NCI-H146 treated with DMSO at 0.1 percent for 48 hours (cell line): ENCODE measurements at regions not wholly inside any gene's neighbourhood (a gene's known extent, or its start where the extent isn't known, plus 50 kb on each side); places are given as distances from the start of the nearest gene placed in this dataset.
"Not testable (repeated sequence)": the region's sequence is repeated elsewhere in the genome, so short reads cannot be mapped to it uniquely, and the experiment has no call there.

Experiments used
- DNase-seq: peaks from one replicate; lab custom pipeline; 2025; ENCODE audit not compliant: unreplicated experiment; lab: John Stamatoyannopoulos, UW

DNA sequence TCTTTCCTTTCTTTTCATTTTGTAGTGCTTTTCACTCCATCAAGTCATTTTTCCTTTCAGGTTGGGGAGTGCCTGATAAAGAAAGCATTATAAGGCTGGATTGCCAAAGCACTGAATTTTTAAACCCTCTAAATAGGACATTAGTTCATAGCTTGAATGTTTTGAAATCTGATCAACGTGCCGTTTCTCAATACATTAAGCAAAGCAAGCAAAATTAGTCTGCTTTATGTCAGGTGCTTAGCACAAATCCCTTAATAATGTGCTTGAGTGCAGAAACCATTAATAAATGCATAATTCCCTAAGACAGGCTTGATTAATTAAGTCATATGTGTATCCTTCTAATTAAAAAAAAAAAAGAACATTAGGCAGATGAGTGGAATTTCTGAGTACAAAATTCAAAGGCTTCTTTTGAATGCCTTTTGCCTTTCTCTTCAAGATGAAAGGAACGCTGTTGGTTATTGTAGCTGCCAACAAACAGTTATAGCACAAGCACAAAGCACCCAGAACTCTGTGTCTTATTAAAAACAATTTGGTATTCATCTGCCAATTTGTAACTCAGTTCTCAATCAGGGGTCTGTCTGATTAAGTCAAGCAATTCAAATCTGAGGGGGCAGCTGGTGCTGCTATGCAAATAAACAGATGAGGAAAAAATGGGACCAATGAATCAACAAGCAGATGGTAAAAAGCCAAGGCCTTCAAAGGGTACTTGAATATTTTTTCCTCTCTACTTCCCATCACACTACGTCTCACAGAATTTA is 233.7 kb downstream of the TLE1 start:
- DNase-seq, result no peak

DNA sequence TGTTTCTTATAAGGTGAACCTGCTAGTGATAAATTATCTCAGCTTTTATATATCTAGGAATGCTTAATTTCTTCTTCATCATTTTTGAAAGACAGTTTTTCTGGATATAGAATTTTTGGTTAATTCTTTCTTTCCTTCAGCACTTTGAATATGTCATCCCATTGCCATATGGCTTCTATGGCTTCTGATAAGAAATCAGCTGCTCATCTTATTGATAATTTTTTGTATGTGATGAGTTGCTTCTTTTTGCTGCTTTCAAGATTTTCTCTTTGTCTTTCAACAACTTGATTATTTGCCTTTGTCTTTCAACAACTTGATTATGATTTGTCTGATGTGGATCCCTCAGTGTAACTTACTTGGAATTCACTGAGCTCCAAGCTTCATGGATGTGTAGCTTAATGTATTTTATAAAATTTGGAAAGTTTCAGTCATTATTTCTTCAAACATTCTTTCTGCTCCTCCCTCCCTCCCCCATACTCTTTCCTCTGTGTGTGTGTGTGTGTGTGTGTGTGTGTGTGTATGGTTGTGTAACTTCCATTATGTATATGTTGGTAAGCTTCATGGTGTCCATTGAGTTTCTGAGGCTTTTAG is 243.9 kb downstream of the TLE1 start:
- DNase-seq, result no peak

DNA sequence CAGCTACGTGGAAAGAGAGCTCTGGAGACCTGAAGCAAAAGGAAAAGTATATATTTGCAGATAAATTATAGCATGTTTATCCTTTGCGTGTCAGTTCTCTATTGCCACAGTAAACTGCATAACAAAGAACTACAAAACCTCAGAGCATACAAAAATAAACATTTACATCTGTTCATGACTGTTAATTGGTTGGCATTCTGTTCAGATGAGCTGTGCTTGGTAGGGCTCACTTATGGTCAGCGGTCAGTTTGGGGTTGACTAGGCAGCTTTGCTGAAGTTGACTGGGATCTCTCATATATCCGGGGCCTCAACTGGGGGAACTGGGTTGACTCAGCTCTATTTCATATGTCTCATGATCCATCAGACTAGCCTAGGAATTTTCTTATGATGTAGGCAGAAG is 257.7 kb downstream of the TLE1 start:
- no peak for DNase-seq

DNA sequence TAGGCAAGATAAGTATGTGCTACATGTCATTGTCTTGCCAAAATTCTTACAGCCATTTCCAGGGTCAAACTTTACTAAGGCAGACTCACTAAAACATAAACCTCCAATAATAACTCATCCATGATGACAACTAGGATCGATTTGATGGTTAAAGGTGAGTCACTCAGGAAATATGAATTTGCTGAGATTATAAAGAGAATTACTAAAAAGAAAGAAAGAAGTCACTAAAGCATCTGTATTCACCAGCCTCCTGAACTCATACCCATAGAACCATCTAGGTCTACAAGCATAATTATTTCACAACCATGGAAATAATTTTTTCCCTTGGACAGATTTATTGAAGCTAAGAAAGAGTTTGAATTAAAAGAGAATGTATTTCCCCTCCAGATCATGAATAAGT is 258.6 kb downstream of the TLE1 start:
- DNase-seq, result no peak

DNA sequence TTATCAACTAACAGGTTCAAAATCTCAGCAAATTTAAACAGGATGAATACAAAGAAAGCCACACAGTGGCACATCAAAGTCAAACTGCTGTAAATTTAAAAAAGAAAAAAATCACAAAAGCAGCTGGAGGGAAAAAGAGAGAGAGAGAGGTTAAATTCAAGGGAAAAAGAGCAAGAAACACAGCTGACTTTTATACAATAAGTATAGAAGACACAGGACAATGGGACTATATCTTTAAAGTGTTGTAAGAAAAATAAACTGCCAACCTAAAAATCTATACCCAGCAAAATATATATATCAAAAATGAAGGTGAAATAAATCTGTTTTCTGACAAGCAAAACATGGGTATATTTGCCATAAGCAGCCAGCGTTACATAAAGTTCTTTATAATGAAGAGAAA is 261.5 kb downstream of the TLE1 start:
- DNase-seq, result no peak

DNA sequence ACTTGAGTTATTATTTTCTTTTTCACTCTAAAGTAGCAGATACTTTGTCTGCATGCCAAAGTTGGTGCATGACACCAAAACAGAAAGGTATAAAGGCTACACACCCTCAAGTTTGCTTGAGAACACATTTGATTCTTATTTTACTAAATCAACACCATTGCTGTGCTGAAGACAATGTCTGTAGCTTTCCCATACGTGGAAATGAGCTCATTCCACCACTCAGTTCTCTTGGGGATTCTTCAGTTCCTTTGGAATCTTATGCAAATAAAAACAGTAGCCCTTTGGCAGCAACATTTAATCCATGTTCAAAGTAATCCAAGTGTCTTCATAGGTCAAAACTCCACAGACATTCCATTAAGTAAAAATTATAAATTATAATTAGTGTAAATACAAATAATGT is 264.9 kb downstream of the TLE1 start:
- no peak for DNase-seq

DNA sequence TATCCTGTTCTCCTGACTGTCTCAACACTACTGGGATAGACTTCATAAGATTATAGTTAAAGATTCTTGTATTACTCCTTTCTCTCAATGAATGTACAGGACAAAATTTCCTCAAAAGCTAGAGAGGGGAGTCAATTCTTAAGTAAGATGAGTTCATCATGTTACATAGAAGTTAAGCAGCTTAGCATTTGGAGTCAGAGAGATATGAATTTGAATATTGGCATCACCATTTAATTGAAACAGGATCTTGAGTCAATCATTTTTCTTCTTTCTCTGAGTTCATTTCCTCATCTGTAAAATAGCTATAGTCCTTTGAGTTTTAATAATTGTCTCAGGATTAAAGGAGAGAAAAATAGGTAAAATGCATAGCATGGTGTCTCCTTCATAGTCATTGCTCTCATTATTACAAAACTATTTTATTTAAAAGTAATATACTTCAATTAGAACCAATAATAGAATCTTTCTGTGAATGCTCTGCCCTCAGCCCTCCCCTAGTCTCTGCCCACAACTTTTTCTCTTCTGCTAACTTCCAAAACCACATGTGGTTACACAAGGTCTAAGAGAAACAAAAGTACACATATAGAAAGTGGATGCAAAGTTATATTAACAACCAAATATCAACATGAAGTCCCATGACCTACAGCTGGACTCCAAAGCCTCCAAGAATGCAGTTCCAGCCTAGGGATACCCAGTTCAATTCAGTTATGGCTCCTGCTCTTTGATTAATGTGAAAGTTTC is 265.6 kb downstream of the TLE1 start:
- DNase-seq, result no peak

DNA sequence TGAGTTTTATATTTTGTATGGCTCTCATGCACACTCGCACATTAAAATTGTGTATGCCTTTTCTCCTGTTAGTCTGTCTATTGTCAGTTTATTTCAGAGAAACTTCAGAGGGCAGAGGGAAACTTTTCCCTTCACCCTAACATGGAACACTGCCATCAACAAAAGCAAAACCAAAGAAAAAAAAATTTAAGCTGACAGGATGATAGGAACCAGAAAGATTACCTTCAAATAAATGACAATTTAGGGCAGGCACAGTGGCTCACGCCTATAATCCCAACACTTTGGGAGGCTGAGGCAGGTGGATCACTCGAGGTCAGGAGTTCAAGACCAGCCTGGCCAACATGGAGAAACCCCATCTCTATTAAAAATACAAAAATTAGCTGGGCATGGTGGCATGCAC is 268.3 kb downstream of the TLE1 start:
- not testable (repeated sequence) for DNase-seq

DNA sequence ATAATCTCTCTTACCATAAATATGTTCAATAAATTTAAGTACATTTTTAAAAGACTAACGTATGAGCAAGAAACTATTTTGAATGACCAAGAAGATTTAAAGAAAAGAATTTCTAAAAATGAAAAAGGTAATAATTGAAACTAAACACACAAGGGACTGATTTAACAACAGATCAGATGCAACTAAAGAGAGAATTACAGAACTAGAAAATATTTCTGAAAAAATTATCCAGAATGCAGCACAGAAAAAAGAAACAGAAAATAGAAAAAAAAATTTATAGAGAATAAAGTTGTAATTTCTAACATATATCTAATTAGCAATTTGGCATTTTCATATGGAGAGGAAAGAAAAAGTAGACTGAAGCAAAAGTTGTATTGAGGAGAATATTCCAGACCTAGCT is 269.3 kb downstream of the TLE1 start:
- no peak for DNase-seq

DNA sequence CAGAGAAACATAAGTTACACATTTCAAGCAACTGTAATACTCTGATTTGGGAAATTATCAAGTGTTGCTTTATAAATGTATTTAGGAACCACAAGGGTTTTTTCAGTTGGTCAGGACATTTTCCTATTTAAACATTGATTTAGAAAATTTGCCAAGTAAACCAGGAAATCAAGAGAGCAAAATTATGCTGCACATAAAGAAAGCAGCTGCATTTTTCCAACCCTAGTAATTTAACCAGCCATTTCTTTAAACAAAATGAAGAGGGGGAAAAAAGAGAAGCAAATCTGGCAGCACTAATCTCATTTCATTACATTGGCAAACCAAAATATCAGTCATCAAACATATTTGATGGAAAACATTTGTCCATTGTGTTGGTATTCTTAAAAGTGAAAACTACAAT is 271.4 kb downstream of the TLE1 start:
- DNase-seq, result no peak

DNA sequence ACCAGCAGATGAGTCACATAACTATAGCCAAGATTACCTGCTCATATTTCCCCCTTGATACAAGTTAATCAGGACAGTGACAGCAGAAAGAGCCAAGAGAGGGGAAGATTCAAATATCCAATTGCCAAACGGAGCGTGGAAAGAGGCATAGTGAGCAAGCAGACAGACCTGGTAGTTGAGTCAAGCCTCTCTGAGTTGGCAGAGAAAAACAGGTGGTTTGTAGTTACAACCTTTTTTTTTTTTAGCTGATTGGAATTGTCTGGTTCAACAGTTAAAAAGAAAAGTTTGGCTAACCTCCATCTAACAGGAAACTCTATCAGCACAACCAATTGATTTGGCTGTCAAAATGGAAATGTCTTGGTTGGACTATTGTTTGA is 272.1 kb downstream of the TLE1 start:
- DNase-seq, result no peak

DNA sequence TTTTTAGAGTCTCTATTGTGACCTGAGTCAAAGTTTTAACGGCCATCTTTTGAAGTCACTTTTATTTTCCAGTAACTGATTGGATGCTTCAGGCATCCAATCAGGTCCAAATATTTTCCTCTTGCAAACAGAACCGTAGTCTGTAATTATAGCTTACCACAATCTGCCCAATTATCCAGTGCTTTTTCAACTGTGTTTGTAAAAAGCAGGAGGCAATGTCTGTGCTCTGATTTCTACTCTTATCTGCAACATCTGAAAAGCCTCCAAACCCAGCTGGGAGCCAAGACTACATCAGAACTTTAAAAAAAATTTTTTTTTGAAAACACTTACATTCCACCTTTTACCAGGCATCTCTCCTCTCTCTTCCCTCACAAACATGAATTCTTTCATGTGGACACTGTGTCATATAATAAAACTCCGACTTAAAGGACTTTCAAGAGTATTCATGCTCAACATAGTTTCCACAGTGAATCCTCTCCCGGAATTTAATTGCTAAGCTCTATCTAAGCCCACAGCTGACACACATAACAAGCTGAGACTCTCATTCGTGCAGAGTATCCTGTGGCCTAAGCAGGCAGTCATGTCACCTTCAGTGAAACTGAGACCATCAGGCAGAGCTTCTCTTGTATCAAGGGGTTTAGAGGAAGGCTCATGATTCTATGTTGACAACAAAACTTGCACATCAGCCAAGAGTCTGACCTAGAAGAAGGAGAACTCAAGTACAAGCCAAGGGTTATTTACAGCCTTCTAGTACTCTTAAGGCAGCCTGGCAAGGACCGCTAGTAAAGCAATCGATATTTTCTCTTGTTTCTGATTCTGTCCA is 272.7 kb downstream of the TLE1 start:
- DNase-seq, result no peak

DNA sequence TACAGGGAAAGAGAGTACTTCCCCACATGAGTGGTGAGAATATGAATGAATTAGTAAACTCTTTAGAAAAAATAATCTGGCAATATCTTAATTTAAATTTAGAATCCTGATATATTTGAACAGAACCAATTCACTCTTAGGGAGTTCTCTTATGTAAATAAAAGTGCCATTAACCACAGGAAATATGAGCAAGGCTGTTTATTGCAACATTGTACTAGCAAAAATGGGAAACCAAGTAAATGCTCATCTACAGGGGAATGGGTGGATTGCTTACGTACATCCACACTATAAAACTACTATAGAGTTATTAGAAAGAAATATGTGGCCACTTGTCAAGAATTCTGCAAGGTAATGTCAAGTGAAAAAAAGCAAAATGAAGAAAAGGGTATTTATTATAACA is 274.5 kb downstream of the TLE1 start:
- no peak for DNase-seq

DNA sequence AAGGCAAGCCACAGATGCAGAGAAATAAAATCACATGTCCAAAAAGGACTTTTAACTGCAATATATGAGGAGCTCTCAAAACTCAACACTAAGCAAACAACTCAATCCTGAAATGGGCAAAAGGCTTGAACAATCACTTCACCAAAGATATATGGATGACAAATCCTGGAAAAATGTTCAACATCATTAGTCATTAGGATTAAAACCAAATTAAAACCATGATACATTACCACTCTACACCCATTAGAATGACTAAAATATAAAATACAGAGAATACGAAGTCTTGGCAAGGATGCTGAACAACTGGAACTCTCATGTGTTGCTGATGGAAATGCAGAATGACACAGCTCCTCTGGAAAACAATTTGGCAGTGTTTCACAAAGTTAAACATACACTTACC is 277.4 kb downstream of the TLE1 start:
- DNase-seq, result no peak

DNA sequence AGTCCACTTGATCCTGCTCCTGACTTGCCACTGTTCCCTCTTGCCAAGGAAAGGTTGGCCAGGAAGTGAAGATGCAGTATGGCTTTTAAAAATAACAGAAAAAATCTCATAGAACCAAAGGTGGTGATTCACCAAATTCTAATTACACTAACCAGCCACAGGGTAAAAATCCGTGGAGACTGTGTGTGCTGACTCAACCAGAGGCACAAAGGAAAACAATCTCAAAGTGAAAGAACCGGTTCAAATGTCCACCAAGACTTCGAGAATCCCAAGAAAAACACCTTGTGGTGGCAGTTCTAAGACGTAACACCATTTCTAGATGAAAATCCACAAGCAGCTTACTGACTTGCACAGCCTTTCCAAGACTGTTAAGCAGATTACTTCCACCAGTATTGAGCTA is 279.1 kb downstream of the TLE1 start:
- DNase-seq, result no peak

DNA sequence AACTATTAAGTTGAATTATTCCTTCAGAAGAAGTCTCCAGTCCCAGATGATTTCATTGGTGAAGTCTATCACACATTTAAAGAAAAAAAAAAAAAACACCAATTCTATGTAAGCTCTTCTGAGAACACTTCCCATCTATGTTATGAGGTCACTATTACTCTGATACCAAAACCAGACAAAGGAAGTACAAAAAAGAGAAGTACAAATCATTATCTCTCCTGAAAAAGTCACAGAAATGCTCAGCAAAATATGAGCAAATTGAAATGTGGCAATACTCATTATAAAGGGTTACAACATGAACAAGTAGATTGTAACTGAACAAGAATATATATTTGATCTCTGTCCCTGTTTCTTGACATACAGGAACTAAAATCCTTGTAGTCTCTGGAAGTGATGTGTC is 280.4 kb downstream of the TLE1 start:
- no peak for DNase-seq

DNA sequence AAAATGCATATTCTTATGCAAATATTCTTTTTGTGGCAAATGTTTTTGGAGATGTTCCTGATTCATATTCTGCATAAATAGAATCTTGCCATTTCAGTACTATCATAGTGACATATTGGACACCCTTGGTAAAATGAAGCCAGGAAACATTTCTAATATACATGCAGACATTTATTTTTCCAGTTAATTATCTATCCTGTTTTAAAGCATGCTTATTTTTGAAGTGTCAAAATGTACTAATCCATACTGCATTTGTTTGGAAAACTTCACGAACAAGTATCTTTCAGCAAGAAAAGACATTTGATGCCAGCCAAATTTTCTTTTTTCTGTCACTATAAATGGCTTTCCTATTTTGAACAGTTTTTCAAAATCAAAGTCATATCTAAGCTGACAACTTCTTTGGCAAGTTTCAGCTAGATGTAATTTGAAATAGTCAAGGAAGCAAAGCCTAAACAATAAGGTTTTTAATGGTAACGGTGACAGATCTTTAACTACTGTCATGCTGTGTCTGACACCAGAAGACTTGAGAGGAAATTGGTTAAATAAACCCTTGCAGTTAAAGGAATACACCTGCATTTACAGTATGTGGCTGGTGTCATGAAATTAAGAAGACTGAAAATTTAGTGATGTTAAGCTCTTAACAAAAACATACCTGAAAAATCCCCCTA is 284.3 kb downstream of the TLE1 start:
- no peak for DNase-seq

DNA sequence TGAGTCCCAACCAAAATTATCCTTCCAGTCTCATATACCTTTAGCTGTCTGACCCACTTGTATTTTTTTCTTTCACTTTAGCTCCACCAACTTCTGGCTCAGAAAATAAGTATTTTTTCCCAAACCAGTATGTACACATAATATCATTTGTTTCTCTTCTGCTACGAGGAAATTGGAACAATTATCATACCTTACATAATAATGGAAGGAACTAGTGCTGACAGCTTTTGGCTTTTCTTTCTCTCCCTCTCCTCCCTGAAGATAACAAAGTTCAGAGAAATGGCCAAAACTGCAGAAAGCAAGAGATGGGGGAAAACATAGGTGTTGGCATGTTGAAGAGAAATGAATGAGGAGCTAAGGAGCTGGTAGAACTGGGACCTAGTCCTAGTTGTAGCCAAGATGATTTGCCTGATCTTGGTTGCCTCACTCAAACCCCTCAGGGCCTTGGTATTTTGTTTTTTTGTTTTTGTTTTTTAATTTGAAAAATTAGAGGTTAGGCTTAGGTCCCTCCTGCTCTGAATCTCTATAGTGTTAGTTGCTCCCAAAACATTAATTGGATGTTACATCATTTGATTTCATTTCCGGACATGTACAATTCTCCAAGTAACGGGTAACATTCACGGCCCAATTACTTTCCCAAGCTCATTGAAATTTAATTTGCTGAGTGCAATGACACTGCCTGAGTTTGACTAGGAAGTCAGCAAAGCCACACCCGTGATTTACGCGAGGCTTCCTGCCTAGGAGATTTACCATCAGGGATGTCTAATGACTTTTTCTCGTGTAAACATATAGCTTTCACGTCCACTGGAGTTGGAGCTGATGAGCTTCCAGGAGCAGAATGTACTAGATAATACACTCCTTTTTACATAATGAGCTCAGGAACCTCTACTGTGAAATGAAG is 291.6 kb downstream of the TLE1 start:
- no peak for DNase-seq

DNA sequence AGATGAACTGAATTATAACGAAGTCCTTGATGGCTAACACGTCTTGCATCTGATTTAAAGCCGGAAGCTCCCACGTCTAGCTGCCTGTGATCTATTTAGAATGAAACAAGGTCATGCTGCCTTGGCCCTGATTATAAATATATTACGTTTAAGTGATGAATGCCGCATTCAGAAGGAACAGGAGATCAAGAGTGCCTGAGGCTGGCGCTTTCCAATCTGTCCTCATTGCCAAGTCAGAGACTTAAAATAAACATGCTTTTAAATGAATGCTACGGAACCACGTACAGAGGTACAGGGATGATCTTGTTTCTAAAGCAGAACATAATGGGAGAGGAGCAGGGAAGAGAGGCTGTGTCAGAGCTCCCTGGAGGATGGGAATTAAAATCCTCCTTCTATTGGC is 292.8 kb downstream of the TLE1 start:
- DNase-seq, result no peak

DNA sequence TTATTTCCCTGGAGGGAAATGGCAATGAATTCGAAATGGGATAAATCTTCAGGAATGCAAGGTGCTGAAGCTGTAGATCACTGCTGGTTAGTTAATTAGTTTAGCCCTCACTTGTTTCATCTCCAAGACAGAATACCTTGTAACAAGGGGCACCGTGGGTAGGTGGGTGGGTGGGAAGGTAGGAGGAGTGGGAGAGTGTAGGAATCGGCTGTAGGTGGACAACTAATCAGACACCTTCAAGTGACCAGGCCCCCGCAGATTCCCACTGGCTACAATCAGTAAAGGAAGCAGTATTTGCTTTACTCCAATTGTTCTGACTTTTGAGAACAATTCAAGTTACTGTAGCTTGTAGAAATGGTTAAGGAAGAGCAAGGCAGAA is 293.7 kb downstream of the TLE1 start:
- no peak for DNase-seq
